ENCODE measurements at regions not wholly inside any gene's neighbourhood (a gene's known extent, or its start where the extent isn't known, plus 50 kb on each side); places are given as distances from the start of the nearest gene placed in this dataset.

DNA sequence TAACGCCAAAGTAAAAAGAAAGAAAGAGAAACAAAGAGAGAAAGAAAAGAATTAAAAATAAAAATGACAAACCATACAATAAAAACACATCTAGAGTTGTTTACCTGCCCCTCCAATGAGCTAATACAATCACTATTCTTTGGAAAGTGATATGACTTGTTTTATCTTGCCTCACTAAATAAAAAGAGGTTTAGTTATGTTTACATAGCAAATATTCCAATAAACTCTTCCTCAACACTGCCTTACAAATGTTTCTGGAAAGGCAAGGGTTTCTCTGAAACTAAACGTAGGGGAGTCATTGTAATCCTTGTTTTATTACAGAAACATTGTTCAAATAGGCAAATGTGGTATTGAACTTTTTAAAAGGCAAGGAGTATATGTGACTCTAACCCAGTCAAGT is 396.2 kb downstream of the EPM2A start:
- no peak overlapping the region for H3K27ac ChIP-seq (ENCODE audit: low read depth, low read length, poor library complexity, severe bottlenecking)
- H3K79me2 ChIP-seq (ENCODE audit: insufficient read depth, low read length) = no peaks in the 10 kb centered on the region
- no peaks in the 10 kb centered on the region for H3F3A ChIP-seq (ENCODE audit: insufficient read depth, low read length)
- no peak overlapping the region for H3K9ac ChIP-seq (ENCODE audit: low read length)
- no peaks in the 10 kb centered on the region for H3K9me2 ChIP-seq (ENCODE audit: low read depth, low read length)
- no peak overlapping the region for H3K4me2 ChIP-seq (ENCODE audit: low read length)
- H3K4me3 ChIP-seq (ENCODE audit: low read depth, low read length, poor library complexity, severe bottlenecking) = no peak overlapping the region
- no peaks in the 10 kb centered on the region for H3K9me3 ChIP-seq (ENCODE audit: low read length)
- no peak for TF ChIP-seq EZH2 (IDR thresholded peaks at IDR 0.05; ENCODE audit: borderline replicate concordance, low read length)
- TF ChIP-seq CTCF (IDR thresholded peaks at IDR 0.05; ENCODE audit: low read length) = no peak
- H4K20me1 ChIP-seq (ENCODE audit: insufficient read depth, low read length) = no peaks in the 10 kb centered on the region
- no peaks in the 10 kb centered on the region for H3K27me3 ChIP-seq (ENCODE audit: insufficient read depth, low read length)
- no peaks in the 10 kb centered on the region for H3K36me3 ChIP-seq (ENCODE audit: insufficient read depth, low read length)
- H2AFZ ChIP-seq (ENCODE audit: low read length) = no peak overlapping the region
- H3K4me1 ChIP-seq (ENCODE audit: insufficient read depth, low read length, severe bottlenecking) = no peaks in the 10 kb centered on the region

GRCh38 chr6:145340256-145340655 is 395.1 kb downstream of the EPM2A start:
- Histone ChIP-seq H3K4me3 (ENCODE audit: low read depth, low read length, poor library complexity, severe bottlenecking) (no peak overlapping the region), H3K9me2 (ENCODE audit: low read depth, low read length) (no peaks in the 10 kb centered on the region), H3K4me1 (ENCODE audit: insufficient read depth, low read length, severe bottlenecking) (no peaks in the 10 kb centered on the region), H3F3A (ENCODE audit: insufficient read depth, low read length) (no peaks in the 10 kb centered on the region), H3K9me3 (ENCODE audit: low read length) (no peaks in the 10 kb centered on the region), H3K9ac (ENCODE audit: low read length) (no peak overlapping the region), H3K27ac (ENCODE audit: low read depth, low read length, poor library complexity, severe bottlenecking) (no peak overlapping the region), H3K79me2 (ENCODE audit: insufficient read depth, low read length) (no peaks in the 10 kb centered on the region), H4K20me1 (ENCODE audit: insufficient read depth, low read length) (no peaks in the 10 kb centered on the region), H2AFZ (ENCODE audit: low read length) (no peak overlapping the region), H3K36me3 (ENCODE audit: insufficient read depth, low read length) (no peaks in the 10 kb centered on the region), H3K27me3 (ENCODE audit: insufficient read depth, low read length) (no peaks in the 10 kb centered on the region), H3K4me2 (ENCODE audit: low read length) (no peak overlapping the region)
- TF ChIP-seq CTCF (IDR thresholded peaks at IDR 0.05; ENCODE audit: low read length) = no peak
- no peak for TF ChIP-seq EZH2 (IDR thresholded peaks at IDR 0.05; ENCODE audit: borderline replicate concordance, low read length)

GRCh38 chr6:145345094-145345493 is 390.2 kb downstream of the EPM2A start:
- Histone ChIP-seq H3K4me2 (ENCODE audit: low read length) (no peak overlapping the region), H3K9me2 (ENCODE audit: low read depth, low read length) (no peaks in the 10 kb centered on the region), H3K9me3 (ENCODE audit: low read length) (no peaks in the 10 kb centered on the region), H2AFZ (ENCODE audit: low read length) (no peak overlapping the region), H3K27ac (ENCODE audit: low read depth, low read length, poor library complexity, severe bottlenecking) (no peak overlapping the region), H3F3A (ENCODE audit: insufficient read depth, low read length) (no peaks in the 10 kb centered on the region), H3K79me2 (ENCODE audit: insufficient read depth, low read length) (no peaks in the 10 kb centered on the region), H3K4me1 (ENCODE audit: insufficient read depth, low read length, severe bottlenecking) (no peaks in the 10 kb centered on the region), H3K27me3 (ENCODE audit: insufficient read depth, low read length) (no peaks in the 10 kb centered on the region), H3K36me3 (ENCODE audit: insufficient read depth, low read length) (no peaks in the 10 kb centered on the region), H3K9ac (ENCODE audit: low read length) (no peak overlapping the region), H3K4me3 (ENCODE audit: low read depth, low read length, poor library complexity, severe bottlenecking) (no peak overlapping the region), H4K20me1 (ENCODE audit: insufficient read depth, low read length) (no peaks in the 10 kb centered on the region)
- TF ChIP-seq CTCF (IDR thresholded peaks at IDR 0.05; ENCODE audit: low read length) = no peak

Data from OCI-LY1 (cell line).